NCI-H69 (cell line): ENCODE measurements at regions not wholly inside any gene's neighbourhood (a gene's known extent, or its start where the extent isn't known, plus 50 kb on each side); places are given as distances from the start of the nearest gene placed in this dataset.
"Not testable (repeated sequence)": the region's sequence is repeated elsewhere in the genome, so short reads cannot be mapped to it uniquely, and the experiment has no call there.

ENCODE experiments used
- DNase-seq: peaks from one replicate; lab custom pipeline; 2025; lab: John Stamatoyannopoulos, UW

DNA sequence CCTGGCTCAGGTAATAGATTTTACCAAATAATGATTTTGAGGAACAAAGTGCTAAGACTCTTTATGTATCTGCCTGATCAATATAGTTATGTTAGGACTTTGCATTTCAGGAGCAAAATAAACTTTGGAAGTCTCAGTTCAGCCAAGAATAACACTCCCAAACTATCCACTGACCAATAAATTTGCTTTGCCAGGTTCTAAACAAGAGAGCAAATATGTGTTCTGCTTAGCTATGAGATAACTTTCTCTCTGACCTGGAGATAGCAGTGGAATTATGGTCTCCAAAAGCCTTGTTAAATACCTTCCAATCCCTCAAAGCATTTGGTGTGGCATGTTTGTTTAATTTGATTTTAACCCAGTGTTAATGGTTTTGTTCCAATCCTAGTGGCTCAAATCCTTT is 1541.1 kb downstream of the FAM181B start:
- DNase-seq, result no peak

DNA sequence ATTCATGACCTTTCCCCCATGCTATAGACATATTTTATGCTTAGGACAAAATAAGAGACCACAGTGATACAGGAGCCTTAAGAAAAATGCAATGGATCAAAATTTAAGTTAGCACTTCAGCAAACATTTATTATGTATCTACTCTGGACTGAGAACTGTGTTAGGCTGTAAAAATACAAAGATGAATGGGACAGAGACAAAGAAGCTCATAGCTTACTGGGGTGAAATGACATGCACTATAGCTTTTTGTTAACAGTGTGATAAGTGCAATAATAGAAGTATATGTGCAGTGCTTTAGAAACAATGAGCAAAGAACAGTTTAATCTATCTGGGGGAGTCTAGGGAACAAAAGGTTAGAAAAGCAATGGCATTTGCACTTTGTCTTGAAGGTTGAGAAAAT is 1543.1 kb downstream of the FAM181B start:
- no peak for DNase-seq

DNA sequence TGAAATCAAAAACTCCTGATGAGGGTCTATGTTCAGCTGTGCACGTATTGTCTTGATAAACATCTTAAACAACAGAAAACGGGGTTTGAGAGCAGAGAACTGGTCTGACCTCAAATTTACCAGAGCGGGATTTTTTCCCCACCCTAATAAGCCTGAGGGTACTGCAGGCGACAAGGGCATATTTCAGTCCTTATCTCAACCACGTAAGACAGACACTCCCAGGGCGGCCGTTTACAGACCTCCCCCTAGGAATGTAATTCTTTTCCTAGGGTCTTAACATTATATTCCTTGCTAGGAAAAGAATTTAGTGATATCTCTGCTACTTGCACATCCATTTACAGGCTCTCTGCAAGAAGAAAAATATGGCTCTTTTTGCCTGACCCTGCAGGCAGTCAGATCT is 1546.6 kb downstream of the FAM181B start:
- not testable (repeated sequence) for DNase-seq

DNA sequence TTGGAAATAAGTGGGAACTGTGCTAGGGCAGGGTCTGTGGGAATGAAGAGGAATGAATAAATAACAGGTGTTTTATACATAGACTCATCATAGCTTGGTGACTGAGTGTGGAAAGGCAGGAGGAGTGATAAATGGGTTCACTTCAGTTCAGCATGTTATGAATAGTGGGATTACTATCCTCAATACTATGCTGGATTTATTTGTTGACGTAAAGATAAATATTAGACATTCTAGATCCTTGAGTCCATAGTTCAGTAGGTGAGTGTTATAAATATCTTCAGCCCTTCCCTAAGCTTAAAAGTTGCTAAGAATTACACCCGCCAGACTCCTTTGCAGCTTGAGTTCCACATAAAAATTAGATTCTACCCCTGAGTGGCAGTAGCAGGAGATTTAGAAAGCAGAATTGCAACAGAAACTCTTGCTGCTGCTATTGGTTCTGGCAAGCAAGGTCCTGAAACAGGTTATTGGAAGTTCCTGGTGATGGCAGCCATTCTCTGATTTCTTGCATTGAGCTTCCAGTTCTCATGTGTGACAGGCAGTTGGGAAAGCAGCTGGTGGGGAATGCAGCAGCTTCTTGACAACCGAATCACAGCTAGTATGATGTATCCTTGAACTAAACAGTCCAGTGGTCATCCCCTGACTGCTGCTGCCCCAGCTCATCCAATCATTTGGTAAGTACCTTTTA is 1558.9 kb downstream of the FAM181B start:
- DNase-seq, result no peak

DNA sequence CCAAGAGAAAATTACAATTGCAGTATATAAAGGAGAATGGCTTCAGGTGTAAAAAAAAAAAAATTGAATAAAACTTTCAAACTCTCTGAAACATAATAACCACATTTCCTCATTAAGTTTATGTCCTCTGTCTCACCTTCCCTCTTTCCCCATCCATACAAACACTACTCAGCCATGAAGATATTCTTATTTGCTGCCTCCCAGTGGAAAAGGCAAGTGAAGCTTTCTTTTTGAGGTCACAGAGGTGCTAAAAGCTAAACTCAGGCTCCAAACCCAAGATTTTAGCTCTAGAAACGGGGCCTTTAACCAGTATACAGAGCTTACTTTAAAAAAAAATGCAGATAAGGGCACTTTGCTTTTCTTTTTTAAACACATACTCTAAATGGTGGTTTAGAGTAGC is 1568.5 kb downstream of the FAM181B start:
- DNase-seq, result peak; percentile 13

DNA sequence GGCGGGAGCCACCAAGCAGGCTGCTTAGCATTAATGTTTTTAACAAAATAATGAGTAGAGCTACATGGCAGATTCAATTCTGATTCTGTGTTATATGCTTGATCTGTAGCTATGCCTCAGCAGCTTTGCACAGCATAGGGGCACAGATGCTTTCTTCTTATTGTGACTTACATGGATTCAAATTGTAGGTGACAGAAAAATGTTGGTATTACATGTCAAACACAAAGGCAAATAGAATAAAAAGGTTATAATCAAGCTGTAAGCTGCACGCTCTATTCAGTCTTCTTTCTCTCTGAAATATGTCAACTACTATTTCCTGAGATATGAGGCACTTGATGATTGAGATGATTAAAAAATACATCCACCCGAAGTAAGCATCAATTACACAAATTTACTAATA is 1573.8 kb downstream of the FAM181B start:
- DNase-seq, result no peak

DNA sequence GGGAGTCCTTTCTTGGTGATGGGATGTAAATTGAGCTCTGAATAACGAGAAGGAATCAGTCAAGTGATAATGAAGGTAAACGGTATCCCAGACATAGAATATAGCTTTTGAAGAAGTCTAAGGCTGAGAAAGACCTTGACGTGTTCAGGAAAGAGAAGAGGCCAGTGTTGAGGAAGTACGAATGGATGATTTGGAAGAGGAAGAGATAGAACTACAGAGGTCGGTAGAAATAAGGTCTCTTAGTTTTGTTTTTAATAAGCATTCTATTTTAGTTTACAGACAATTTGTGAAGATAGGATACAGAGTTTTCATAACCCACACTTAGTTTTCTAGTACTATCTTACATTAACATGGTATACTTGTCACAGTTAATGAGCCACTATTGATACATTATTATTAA is 1598.1 kb downstream of the FAM181B start:
- DNase-seq, result no peak

DNA sequence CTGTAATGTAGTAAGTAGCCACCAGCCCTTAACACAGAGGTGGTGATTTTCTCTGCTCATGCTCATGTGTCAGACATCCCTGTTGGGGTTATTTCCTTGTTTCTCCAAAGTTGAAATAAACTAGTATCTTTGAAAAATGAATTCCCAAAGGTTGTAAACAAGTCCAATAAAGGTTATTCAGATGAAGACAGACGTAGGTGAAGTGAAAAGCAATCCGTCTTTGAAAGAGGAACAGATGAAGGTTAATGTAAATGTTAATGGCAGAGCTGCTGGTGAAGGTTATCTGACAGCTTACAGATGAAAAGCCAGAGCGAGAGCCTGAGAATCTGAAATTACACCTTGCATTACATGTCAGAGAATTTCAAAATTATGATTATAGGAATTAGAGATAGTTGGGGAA is 1604.0 kb downstream of the FAM181B start:
- no peak for DNase-seq

DNA sequence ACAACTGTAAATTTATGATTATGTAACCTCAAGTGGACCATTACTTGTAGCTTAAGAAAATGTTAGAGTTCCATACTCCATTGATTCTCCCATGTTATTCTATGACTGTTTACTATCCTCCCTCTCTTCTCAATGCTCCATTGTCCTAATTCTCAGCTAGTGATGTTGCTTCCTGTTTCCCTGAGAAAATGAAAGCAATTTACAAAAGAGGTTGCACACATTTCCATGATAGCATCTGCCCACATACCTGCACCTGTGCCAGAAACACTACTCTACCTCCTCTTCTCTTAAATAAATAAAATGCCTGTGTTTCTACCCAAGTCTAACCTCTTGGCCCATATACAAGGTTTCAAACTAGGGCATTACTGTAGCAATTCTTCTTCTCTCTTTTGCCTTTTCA is 1620.9 kb downstream of the FAM181B start:
- no peak for DNase-seq

DNA sequence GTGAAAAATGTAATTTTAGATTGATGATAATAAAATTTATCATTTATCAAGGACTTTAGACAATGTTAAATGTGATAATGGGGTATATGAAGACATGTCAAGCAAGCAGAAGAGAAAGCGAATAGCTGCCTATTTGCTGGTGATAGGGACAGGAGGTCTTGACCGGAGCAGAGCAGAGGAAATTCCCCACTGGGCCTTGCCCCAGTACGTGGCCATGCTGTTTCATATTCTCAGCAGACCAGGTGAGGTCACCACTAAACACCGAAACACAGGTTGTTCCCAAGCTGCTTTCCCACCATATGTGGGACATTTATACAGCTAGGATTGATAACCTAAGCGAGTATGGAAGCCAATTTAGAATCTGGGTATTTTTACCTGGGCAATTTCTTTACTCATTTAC is 1629.6 kb downstream of the FAM181B start:
- DNase-seq, result no peak

DNA sequence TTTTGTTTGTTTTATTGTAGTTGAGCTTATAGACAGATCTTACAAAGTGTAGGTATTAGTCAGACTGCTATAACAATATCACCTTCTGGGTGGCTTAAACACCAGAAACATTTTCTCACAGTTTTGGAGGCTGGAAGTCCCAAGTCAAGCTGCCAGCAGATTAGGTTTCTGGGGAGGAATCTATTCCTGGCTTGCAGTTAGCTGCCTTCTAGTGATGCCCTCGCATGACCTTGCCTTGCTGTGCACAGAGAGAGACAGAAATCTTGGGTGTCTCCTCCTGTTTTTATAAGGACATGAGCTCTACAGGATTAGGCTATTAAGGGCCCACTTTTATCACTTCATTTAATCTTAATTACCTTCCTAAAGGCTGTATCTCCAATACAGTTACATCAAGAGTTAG is 1635.2 kb downstream of the FAM181B start:
- DNase-seq, result no peak

DNA sequence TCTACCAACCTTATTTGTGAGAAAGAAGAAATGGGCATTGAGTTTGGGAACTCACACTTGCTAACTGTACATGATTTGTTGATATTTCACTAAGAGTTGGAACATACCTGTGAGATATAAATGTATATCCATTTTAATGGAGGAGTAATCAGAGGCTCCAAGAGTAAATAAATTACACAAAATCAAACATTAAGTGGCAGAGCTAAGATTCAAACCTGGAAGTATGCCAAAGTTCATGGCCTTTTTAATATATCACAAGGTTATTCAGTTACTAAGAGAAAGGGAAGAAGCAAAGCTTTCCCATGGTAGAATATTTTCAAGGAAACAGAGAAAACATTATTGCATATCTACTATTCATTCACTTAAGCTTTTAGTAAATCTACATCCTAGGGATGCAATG is 1641.1 kb downstream of the FAM181B start:
- DNase-seq, result peak; percentile 50

DNA sequence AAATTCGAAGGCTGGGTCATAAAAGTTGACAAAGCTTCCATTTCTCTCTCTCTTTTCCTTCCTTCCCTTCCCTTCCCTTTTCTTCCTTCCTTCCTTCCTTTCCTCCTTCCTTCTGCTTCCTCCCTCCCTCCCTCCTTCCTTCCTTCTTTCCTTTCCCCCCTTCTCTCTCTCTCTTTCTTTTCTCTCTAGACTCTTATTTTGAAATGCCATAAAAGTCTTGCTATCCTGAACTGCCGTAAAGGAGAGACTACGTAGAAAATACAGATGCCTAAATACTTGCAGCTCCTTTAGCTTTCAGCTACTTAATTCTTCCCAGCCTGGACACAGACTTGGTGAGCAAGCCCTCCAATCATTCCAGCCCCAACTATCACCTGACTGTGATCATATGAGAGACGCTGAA is 1644.4 kb downstream of the FAM181B start:
- no peak for DNase-seq

DNA sequence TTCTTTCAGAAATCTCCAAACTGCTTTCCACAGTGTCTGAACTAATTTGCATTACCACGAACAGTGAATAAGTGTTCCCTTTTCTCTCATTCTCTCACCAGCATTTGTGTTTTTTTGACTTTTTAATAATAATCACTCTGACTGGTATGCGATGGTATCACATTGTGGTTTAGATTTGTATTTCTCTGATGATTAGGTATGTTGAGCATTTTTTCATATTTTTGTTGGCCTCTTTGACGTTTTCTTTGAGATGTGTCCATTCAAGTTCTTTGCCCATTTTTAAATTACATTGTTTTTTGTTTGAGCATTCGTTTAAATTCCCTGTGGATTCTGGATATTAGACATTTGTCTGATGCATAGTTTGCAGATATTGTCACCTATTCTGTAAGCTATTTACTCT is 1639.6 kb upstream of the TENM4 start:
- no peak for DNase-seq

DNA sequence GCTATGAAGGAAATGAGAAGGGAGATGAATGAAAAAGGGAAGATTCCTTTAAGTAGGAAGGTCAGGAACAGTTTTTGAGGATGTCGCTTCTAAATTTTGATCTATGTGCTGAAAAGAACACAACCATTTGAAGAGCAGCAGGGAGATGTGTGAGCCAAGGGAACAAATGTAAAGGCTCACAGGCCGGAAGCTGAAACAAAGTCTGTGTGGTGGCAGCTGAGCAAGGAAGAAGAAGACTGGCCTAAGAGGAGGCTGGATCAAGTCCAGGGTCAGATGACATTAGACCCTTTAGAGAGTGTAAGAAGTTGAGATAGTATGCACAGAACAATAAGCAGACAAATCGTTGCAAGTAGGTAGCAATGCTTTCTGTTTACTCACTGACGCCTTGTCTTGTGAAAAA is 1631.4 kb upstream of the TENM4 start:
- DNase-seq, result no peak

DNA sequence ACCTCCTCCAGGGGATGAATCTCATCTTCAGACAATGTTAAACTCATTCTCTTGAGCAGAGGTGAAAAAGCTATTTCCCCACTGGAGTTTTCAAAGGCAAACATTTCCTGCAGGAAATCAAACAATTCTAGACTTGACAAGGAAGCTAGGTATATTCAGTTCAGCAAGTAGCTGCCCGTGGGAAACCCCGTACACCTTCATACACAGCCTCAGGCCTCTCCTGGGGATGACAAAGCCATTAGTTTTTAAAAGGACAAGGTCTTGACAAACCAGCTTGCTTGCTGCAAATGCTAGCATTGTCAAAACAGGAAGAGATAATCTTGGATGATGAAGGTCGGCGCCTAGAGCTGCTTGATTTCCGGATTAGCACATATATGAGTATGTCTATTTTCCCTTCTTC is 1630.8 kb upstream of the TENM4 start:
- DNase-seq, result peak; percentile 41

DNA sequence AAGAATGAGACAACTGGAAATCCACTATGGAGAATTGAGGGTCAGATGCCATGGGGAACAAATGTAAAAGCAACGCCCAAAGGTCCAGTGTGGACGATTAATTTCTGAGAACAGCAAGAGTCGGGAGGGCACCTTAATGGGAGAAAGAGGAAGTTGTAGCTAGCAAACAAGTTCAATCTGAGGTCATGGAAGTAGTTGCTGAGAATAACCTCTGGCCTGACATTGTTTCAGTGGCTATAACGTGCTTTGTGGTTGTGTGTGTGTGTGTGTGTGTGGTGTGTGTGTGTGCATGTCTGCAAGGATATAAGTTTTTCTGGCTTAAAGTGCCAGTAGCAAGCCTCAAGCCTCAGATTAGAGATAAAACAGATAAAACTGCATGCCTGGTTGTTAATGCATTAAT is 1630.1 kb upstream of the TENM4 start:
- DNase-seq, result no peak

DNA sequence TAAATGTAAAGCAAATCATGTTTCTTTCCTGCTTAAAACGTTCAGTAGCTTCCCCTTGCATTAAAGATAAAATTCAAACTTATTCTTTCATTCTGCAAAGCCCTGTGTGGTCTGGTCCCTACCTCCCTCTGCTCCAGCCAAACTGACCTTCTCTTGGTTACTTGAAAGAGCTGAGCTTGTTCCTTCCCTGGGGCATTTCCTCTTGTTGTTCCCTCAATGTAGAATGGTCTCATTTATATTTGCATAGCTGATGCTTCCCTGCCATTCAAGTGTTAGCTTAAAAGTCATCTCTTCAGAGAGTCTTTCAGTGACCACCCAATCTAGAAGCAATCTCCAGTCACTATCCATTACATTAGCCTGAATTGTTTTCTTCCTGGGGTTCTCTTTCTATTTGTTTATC is 1618.5 kb upstream of the TENM4 start:
- no peak for DNase-seq

DNA sequence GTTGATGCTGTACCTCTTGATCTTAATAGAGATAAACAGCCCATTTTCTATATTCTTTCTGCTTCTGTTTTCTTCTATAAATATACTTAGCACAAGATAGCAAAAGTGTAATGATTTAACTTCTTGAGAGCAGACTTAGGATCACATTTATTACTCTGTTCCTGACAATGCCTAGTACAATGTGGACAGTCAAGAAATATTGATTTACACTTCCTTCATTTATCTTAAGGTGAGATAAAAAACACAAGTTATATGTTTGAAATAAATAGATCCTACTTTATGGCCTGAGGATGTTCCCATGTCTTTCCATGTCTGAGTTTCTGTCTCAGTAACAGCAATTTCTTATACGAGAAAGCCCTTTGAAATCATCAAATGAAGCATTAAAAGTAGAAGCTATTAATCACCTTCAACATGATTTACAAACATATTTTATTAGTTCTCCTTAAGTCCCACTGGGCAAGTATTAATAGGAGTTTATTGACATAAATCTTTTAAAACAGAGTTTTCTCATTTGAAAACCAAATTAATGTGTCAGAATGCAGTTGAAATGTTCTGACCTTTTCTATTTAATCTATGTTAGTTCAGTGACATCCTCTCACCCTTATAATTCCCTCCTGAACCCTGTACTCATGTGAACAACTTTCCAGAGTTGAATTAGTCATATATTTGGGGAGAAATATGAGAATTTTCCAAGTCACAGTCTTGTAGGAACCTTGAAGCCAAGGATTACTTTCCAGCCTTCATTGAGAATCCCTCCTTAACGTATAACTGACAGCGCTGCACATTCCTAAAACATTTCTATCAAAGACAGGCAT is 1611.7 kb upstream of the TENM4 start:
- no peak for DNase-seq

DNA sequence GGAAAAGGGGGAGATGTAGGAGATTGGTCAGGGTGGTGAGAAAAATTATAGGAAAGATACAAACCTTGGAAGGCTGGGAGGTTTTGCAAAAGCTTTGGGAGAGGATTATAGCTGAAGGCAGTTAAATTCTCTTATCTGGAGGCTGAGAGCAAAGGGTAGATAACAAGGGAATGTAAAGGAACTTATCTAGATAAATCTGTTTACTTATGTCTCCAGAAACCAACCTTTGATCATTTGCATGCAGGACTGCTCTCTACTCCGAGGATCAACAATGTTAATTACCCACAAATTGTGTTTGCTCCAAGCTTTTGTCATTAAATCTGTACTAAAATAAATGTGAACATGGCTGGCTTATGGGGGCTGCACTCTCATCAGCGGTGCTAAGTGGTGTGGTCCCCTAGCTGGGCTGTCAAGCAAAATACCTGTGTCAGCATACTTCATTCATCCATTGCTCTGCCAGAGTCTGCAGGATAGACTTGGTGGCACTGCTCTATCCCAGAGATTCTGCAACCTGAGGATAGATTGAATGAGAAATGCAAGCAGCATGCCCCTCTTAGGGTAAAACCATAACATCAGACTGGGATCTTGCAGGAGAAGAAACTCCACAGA is 1599.2 kb upstream of the TENM4 start:
- no peak for DNase-seq

DNA sequence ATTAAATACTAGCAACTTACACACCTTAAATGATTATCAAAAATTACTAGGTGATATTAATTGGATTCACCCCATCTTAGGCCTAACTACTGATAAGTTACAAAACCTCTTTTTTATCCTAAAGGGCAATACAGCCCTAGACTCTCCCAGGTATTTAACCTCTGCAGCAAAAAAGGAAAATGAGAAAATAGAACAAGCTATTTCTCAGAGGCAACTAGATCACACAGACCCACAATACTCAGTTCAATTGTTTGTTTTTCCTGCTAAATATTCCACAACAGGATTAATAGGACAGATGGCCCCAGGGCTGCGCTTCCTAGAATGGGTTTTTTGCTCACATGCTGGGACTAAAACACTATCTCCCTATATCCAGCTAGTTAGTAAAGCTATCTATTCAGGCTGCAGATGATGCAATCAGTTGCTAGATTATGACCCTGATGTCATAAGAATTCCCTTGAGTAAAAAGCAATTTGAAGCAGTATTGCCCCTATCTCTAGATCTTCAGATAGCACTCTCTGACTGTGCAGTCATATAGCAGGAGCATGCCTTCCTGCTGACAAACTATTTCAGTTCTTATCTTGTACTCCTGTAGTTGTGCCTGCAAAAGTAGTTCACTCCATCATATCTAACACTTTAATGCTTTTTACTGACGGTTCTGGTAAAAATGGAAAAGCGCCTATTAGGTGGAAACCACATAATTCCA is 1595.5 kb upstream of the TENM4 start:
- no peak for DNase-seq

DNA sequence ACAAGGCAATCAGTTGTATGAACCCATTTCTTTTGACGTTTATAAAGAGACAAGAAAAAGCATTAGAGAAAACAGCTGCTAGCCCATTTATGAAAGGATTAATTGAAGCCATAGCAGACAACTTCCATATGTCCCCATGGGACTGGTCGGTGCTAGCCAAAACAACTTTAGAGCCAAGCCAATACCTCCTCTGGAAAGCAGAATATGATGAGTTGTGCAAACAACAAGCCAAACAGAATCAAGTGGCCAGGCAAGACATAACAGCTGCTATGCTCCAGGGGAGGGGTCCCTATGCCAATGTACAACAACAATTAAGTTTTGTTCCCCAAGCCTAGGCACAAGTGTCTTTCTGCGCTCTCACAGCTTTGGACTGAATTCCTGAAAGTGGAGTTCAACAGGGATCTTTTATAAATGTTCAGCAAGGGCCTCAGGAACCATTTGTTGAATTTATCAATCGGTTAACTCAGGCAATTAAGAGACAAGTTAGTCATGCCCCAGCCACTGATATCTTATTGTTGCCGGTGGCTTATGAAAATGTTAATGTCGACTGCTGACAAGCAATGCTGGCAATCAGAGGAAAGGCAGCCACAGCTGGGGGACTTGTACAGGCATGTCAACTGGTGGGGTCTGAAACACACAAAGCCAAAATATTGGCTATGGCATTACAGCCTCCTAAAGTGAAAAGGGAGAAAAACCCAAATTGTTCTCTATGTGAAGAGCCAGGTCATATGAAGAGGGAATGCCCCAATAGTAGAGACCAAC is 1593.1 kb upstream of the TENM4 start:
- DNase-seq, result peak; percentile 70
